CD4-positive, alpha-beta T cell (primary cell): ENCODE measurements at regions not wholly inside any gene's neighbourhood (a gene's known extent, or its start where the extent isn't known, plus 50 kb on each side); places are given as distances from the start of the nearest gene placed in this dataset.

Experiments
- ATAC-seq: fragments of 200-7000 bp; cut with Tn5 transposase; one replicate; pipeline ENCODE4 v1.10.0; 2022; ENCODE audit warnings: mild to moderate bottlenecking; ENCODE audit not compliant: poor library complexity
- CTCF ChIA-PET: fragments of 350-600 bp; sonication (Branson Sonifier 250); formaldehyde crosslinking; loops from one replicate; lab custom pipeline; 2021; ENCODE audit warnings: antibody characterized with exemption, inconsistent platforms; lab: Charles Lee
- POLR2A ChIA-PET: fragments of 350-600 bp; sonication (Branson Sonifier 250); formaldehyde crosslinking; loops from one replicate; lab custom pipeline; 2021; ENCODE audit warnings: antibody characterized with exemption, inconsistent platforms; lab: Charles Lee
- DNase-seq, 14 experiments: peaks; one replicate each; pipeline ENCODE4 v3.0.0-alpha.2; 2013 to 2020; ENCODE audit warnings: mixed read lengths in 2 of 14
- H3K27ac ChIP-seq, 2 donors: one replicate each; pipeline versions ENCODE4 v1.5.1 to v1.7.0; 2013; ENCODE audit warnings: low read length in 2 of 2, low read depth in 1 of 2, mild to moderate bottlenecking in 1 of 2
- H3K27me3 ChIP-seq, 2 experiments: 1 replicate in 1 of 2; 2 replicates in 1 of 2; pipeline versions ENCODE4 v1.6.1 to v1.7.0; 2013; ENCODE audit warnings: low read length in 2 of 2, control low read depth in 1 of 2, mild to moderate bottlenecking in 1 of 2, moderate library complexity in 1 of 2; ENCODE audit not compliant: insufficient read depth in 2 of 2, control insufficient read depth in 1 of 2
- H3K36me3 ChIP-seq: one replicate; pipeline ENCODE4 v1.6.1; 2013; ENCODE audit warnings: low read length, control low read depth; ENCODE audit not compliant: insufficient read depth
- H3K4me1 ChIP-seq: one replicate; pipeline ENCODE4 v1.6.1; 2013; ENCODE audit warnings: low read length, control low read depth; ENCODE audit not compliant: insufficient read depth
- H3K4me3 ChIP-seq: one replicate; pipeline ENCODE4 v1.5.1; 2013; ENCODE audit warnings: mild to moderate bottlenecking, low read length, moderate library complexity
- H3K9me3 ChIP-seq, 2 experiments: 1 replicate in 1 of 2; 2 replicates in 1 of 2; pipeline versions ENCODE4 v1.6.1 to v1.7.0; 2013; ENCODE audit warnings: low read length in 2 of 2, mild to moderate bottlenecking in 2 of 2, control low read depth in 1 of 2, moderate library complexity in 1 of 2; ENCODE audit not compliant: control insufficient read depth in 1 of 2, insufficient read depth in 1 of 2
- H3K27ac Mint-ChIP-seq: one replicate; pipeline ENCODE4 v1.8.0; 2020; ENCODE audit warnings: mixed read lengths
- H3K27me3 Mint-ChIP-seq: one replicate; pipeline ENCODE4 v1.8.0; 2021; ENCODE audit warnings: mixed read lengths
- H3K36me3 Mint-ChIP-seq: one replicate; pipeline ENCODE4 v1.8.0; 2021; ENCODE audit warnings: low read depth, mixed read lengths
- H3K4me1 Mint-ChIP-seq: one replicate; pipeline ENCODE4 v1.8.0; 2021; ENCODE audit warnings: low read depth, mixed read lengths
- H3K4me3 Mint-ChIP-seq: one replicate; pipeline ENCODE4 v1.8.0; 2020; ENCODE audit warnings: mild to moderate bottlenecking, mixed read lengths
- H3K9me3 Mint-ChIP-seq: one replicate; pipeline ENCODE4 v1.8.0; 2020; ENCODE audit warnings: mixed read lengths
- intact Hi-C, 2 experiments: fragments of 100-400 bp; cut with DNase I in 1 of 2; cut with micrococcal nuclease in 1 of 2; formaldehyde crosslinking; loops; one replicate each; pipeline versions ENCODE4 v1.15.1 to v1.9.0; 2023 to 2025; cut with DNase I, micrococcal nuclease
- TF ChIP-seq, protein P1 (sequence below): fragments of 200-600 bp; IDR thresholded peaks from one replicate; pipeline ENCODE4 v1.8.0; 2022; ENCODE audit warnings: antibody characterized with exemption, mild to moderate bottlenecking

DNA sequence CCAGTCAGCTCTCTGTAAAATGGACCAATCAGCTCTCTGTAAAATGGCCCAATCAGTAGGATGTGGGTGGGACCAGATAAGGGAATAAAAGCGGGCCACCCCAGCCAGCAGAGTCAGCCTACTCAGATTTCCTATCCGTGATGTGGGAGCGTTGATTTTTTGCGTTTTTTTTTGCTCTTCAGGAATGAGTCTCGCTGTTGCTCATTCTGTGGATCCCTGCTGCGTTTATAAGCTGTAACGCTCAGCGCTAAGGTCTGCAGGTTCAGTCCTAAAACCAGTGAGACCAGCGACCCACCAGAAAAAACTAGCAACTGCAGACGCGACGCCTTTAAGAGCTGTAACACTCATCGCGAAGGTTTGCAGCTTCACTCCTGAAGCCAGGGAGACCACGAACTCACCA lies 435.7 kb downstream of the SLITRK6 start:
- Mint-ChIP-seq H3K36me3 (no peaks in the 10 kb centered on the region), H3K4me1 (no peaks in the 10 kb centered on the region), H3K27me3 (no peaks in the 10 kb centered on the region), H3K9me3 (no peaks in the 10 kb centered on the region), H3K4me3 (no peak overlapping the region), H3K27ac (no peak overlapping the region)
- Histone ChIP-seq H3K36me3 (no peaks in the 10 kb centered on the region), H3K9me3 (peaks cover 0 to 7% of the 10 kb centered on the region in 2 experiments), H3K4me3 (no peak overlapping the region), H3K27ac (no peak overlapping the region), H3K4me1 (no peaks in the 10 kb centered on the region), H3K27me3 (no peaks in the 10 kb centered on the region)
- TF ChIP-seq, protein P1, sequence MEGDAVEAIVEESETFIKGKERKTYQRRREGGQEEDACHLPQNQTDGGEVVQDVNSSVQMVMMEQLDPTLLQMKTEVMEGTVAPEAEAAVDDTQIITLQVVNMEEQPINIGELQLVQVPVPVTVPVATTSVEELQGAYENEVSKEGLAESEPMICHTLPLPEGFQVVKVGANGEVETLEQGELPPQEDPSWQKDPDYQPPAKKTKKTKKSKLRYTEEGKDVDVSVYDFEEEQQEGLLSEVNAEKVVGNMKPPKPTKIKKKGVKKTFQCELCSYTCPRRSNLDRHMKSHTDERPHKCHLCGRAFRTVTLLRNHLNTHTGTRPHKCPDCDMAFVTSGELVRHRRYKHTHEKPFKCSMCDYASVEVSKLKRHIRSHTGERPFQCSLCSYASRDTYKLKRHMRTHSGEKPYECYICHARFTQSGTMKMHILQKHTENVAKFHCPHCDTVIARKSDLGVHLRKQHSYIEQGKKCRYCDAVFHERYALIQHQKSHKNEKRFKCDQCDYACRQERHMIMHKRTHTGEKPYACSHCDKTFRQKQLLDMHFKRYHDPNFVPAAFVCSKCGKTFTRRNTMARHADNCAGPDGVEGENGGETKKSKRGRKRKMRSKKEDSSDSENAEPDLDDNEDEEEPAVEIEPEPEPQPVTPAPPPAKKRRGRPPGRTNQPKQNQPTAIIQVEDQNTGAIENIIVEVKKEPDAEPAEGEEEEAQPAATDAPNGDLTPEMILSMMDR, result no peak
- CTCF ChIA-PET, result no interaction called here
- POLR2A ChIA-PET, result no interaction called here
- no peak for DNase-seq
- no peak for ATAC-seq
- intact Hi-C loops, result no loop called here

DNA sequence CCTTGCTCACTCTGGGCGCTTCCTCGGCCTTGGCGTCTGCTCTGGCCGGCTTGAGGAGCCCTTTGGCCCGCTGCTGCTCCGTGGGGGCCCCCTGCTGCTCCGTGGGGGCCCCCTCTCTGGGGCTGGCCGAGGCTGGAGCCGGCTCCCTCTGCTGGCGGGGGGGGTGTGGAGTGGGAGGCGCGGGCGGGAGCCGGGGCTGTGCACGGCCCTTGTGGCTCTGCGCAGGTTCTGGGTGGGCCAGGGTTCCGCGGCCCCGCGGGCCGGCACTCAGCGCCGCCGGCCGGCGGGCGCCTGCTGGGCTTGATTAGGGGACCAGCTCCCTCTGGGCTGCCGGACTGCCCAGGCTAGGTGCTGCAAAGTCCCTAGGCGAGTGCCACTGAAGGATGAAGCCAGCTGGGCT lies 436.2 kb downstream of the SLITRK6 start:
- DNase-seq, result no peak
- intact Hi-C loops, result no loop called here
- no peaks in the 10 kb centered on the region for H3K4me1 Mint-ChIP-seq
- no peaks in the 10 kb centered on the region for H3K27me3 Mint-ChIP-seq
- H3K9me3 Mint-ChIP-seq, result no peaks in the 10 kb centered on the region
- Histone ChIP-seq H3K4me1 (no peaks in the 10 kb centered on the region), H3K27ac (no peak overlapping the region), H3K9me3 (peaks cover 0 to 7% of the 10 kb centered on the region in 2 experiments), H3K27me3 (no peaks in the 10 kb centered on the region), H3K36me3 (no peaks in the 10 kb centered on the region), H3K4me3 (no peak overlapping the region)
- CTCF ChIA-PET, result no interaction called here
- POLR2A ChIA-PET, result no interaction called here
- ATAC-seq, result no peak
- no peak overlapping the region for H3K4me3 Mint-ChIP-seq
- no peak overlapping the region for H3K27ac Mint-ChIP-seq
- no peaks in the 10 kb centered on the region for H3K36me3 Mint-ChIP-seq
- TF ChIP-seq, protein P1, result no peak

DNA sequence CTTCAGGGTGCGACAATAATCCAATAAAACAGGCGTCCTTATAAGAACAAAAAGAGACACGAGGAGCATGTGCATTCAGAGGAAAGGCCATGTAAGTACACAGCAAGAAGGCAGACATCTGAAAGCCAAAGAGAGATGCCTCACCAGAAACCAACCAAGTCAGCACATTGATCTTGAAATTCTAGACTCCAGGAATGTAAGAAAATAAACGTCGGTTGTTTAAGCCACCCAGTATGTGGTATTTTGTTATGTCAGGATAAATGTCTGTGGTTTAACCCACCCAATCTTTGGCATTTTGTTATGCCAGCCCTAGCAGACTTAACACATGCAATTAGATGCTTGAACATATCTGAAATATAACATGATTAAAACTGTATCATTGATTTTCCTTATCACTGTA lies 452.0 kb downstream of the SLITRK6 start:
- ATAC-seq (no peak), DNase-seq (no peak)
- no peaks in the 10 kb centered on the region for H3K27me3 ChIP-seq
- no peak overlapping the region for H3K27ac ChIP-seq
- peaks cover 7% of the 10 kb centered on the region for H3K9me3 Mint-ChIP-seq
- intact Hi-C loops, result no loop called here
- H3K36me3 ChIP-seq, result no peaks in the 10 kb centered on the region
- TF ChIP-seq, protein P1, result no peak
- H3K27me3 Mint-ChIP-seq, result no peaks in the 10 kb centered on the region
- no peak overlapping the region for H3K4me3 Mint-ChIP-seq
- H3K9me3 ChIP-seq, result peaks cover 0 to 9% of the 10 kb centered on the region in 2 experiments
- H3K4me1 Mint-ChIP-seq, result no peaks in the 10 kb centered on the region
- no peaks in the 10 kb centered on the region for H3K36me3 Mint-ChIP-seq
- no peak overlapping the region for H3K27ac Mint-ChIP-seq
- H3K4me1 ChIP-seq, result no peaks in the 10 kb centered on the region
- H3K4me3 ChIP-seq, result no peak overlapping the region
- POLR2A ChIA-PET, result no interaction called here
- CTCF ChIA-PET, result no interaction called here
